GM21381 (cell line): ENCODE measurements at regions not wholly inside any gene's neighbourhood (a gene's known extent, or its start where the extent isn't known, plus 50 kb on each side); places are given as distances from the start of the nearest gene placed in this dataset.

ENCODE experiments used
- ATAC-seq: cut with Tn5 transposase; IDR thresholded peaks from one replicate; pipeline ENCODE4 v1.9.1; 2021; ENCODE audit warnings: mild to moderate bottlenecking, moderate library complexity; ENCODE audit not compliant: unreplicated experiment

DNA sequence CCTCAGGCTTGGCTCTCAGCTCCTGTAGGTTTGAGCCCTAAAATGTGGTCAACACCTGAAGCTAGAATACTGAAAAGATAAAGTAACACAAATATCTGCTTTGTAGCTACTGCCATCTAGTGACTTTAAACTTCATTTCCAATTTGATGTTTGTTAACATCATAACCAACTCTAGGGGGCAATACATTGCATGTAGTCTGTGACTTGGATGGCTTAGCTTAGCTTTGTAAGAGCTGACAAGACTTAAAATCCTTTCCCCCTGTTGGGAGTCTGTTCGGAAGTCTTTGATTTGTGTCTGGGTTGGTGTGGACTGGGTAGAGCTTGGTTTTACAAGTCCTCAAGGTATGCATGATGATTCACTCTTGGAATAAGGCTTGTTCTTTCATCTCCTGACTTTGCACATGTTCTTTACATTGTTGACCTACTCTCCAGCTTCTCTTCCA is 51.7 kb downstream of the SCN11A start:
- ATAC-seq: peak; percentile 84

DNA sequence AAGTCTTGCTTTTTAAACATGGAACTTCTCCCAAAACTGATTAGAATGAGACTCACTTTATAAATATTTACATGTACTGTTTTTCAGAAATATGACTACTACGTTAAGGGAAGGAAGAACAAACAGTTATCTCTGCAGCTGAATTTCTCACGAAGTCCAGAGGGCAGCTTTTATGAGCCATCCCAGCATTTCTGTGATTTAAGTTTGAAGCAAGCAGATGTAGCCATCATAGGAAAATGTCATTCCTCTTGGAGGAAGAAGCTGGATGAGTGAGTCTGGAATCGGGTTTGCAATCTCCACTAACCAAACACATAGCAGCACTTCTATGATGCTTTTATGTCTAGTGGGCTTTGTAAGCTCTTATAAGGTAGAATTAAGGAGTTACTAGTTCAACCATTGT is 53.7 kb downstream of the SCN11A start:
- no peak for ATAC-seq

DNA sequence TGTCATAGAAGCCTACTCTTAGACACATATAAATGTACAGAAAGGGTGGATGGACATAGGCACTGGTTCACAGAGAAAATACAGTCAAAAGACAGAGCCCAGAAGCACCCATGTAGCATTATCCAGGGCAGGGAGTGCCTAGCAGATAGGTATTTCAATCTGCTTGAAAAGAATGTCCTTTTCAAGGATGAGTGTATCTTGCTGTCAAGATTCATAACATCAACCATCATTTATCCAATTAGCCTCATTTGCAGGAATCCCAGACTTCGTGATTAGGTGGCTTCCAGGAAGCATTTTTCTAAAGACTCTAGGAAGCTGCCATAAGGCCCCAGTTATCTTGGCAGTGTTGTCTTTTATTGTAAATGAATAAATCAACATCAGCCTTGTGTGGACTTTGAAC is 55.6 kb downstream of the SCN11A start:
- no peak for ATAC-seq

DNA sequence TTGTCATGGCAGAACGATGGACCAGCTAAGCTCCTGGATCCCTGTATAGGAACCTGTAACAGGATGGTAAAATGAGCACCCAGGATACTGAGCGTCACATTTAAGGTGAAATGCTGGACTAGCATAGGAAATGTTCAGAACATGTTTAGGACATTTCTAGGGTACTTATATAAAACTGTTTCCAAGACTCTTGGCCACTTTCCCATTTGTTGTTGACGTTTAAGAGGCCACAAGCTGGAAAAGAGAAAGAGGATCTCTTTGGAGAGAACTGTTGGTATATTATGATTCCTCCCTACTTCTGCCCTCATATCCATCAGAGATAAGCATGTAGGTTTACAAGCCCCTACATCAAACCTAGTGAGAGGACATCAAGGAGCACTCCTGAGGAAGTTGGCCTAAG is 57.5 kb downstream of the SCN11A start:
- ATAC-seq: no peak

DNA sequence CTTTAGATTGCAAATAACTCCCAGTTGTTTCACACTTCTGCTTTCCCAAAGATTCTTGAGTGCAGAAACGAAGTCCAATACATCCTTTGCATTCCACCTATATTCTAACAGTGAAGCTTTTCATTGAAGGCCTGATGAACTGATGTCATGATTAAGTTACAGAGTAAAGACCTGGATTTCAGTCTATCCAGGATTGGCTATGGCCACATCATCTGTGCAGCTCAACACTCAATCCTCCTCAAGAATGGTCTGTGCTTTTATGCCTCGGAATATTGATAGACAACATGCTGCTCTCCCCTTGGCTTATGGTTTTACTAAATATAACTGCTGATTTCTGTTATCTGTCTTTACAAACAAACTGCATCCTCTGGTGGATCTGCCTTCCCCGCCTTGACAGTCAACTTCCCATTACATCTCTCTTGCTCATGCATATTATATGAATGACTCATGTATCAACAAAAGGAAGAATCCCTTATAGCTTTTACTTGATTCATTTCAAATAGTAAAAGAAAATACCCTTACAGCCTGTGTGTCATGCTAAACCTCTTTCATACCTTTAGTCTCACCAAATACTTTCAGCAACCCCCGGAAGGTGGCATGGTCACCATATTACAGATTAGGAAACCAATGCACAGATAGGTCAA is 59.5 kb downstream of the SCN11A start:
- ATAC-seq: no peak

DNA sequence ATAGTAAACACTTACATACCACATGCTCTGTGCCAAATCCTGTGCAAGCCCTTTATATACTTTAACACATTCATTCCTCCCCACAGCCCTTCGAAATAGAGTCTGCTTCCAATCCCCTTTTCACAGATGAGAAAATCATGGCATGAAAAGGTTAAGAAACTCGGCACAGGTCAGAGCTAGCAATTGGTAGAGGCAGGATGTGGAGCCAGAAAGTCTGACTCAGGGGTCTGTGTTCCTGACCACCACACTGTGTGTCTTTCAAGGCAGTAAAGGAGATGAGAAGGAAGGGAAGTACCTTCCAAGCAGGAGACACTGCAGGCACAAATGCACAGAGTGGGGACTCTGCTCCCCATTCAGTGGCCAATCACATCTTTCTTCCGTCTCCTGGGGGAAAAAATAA is 61.1 kb downstream of the SCN11A start:
- ATAC-seq: no peak

DNA sequence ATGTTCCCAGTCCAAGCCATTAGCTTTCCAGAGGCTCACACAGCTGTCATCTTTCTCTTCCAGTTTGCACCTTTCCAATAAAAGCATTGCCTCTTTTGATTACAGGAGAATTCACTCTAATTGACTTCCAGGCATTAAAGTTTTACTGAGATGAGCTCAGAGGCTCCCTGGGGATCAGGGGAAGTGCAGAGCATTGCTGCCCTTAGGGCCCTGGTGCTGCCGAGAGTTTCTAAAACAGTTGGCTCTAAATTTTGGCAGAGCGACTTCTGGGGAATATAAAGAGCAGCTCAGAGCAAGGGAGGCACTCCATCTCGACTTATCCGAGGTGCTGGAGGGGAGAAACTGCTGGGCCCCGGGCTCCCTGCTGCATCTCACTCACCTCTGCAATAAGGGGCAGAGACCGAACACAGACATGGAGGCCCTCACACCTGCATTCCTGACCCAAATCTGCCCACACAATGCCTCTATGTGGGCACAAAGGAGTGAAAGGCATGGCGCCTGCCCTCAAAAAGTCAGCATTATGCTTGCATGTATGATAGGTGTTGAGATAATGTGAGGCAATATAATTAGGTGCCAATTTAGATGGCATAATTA is 61.7 kb downstream of the SCN11A start:
- ATAC-seq: no peak

DNA sequence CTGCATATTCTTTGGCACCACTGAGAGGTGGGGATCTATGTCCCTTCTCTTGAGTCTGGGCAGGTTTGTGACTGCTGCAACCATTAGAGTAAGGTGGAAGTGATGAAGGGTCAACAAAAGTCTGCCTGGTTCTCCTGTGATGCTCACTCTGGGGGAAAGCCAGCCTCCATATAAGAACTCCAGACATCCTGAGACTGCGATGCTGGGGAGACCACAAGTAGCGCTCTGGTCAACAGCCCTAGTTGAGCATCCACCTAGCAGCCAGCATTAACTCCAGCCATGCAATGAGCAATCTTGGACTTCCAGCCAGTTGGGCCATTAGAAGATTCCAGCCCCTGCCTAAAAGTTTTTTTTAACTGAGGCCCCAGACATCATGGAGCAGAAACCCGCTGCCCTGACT is 62.8 kb downstream of the SCN11A start:
- no peak for ATAC-seq

DNA sequence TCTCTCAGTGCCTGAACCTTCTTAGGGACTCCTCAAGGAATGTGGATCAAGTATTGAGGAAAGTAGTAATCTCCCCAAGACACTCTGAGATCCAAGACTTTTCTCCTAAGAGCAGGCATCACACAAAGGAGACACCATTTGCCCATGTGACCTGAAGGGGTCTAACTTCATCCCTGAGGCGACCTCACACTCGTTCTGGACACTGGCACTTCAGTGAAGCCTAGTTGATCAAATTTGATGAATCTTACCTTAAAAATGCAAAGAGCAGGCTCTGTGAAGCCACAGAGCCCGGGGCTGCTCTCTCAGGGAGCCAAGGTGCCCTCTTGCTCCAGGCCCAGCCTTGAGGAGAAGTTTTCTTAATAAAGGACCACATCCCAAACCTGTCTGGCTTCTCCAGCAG is 64.3 kb downstream of the SCN11A start:
- no peak for ATAC-seq

DNA sequence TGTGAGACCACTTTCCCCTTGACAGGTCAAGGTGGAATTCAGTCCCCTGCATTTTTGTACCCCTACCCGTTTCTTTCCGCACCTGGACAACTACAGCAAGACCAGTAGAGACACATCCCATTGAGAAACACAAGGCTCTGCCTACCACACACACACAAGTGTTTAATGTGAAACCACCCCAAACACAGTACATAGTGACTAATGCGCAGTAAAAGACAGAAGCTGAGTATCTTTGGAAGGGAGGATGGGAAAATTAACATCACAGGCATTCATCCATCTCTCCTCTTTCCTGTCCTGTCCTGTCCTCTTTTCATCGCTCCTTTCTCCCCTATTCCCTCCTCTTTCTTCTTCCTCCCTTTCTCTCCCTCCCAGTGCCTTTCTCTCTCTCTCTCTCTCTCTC is 64.8 kb downstream of the SCN11A start:
- ATAC-seq: no peak

DNA sequence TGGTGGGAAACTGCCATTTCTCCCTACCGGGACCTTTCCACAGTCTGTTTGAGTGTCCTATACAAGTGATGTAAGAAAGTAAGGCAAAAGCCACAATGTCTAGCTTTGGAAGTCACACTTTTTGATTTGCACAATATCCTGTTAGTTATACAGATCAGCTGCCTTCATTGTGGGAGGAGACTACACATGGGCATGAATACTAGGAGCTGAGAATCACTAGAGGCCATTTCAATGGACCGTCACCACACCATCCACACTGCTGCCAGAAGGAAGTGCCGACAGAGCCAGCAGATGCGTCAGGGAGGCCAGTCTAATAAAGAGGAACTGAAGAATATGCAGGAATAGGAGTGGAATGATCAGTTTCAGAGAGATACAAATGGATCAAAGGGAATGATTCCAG is 65.8 kb downstream of the SCN11A start:
- no peak for ATAC-seq

DNA sequence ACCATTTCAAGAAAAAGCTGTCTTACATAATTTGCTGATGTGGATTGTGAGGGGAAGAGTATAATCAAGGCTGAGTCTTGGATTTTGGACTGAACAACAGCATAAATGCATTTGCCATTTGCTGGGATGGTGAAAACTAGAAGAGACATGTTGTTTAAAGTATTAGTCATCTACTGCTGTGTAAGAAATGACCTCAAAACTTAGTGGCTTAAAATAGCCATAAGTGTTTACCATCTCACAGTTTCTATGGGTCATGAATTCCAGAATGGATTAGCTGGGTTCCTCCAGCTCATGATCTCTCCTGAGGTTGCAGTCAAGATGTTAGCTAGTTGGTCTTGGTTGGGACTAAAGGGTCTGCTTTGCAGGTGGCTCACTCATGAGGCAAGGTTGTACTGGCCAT is 66.2 kb downstream of the SCN11A start:
- ATAC-seq: no peak

DNA sequence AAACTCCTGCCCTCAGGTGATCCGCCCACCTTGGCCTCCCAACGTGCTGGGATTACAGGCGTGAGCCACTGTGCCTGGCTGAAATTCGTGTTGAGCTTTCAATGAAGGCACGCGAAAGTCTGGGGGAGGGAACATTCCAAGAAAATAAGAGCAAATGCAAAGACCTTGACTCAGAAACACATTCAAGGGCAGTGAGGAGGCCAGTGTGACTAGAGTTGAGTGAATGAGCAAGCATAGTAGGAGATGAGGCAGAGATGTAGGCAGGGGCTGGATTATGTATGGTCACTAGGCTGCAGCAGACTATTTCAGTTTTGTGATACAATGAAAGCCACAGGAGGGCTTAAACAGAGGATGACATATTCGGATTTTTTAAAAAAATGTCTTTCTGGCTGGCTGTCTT is 67.0 kb downstream of the SCN11A start:
- ATAC-seq: no peak

DNA sequence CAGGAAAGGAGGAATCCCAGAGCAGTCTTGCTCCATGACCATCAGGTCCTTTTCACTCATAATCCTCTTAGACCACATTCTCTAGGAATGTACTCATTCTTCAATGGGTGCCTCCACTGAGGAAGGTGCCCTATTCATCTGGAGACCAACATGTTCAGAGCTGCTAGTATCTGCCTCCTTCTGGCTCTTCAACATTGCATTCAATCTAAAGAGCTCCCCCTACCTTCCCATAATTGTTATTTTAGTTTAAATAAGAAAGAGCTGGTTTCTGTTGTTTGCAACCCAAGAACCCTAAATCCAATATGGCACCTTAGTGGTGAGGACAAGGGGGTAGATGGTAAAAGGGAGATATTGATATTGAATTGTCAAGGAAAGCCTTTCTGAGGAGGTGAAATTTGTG is 67.6 kb downstream of the SCN11A start:
- no peak for ATAC-seq

DNA sequence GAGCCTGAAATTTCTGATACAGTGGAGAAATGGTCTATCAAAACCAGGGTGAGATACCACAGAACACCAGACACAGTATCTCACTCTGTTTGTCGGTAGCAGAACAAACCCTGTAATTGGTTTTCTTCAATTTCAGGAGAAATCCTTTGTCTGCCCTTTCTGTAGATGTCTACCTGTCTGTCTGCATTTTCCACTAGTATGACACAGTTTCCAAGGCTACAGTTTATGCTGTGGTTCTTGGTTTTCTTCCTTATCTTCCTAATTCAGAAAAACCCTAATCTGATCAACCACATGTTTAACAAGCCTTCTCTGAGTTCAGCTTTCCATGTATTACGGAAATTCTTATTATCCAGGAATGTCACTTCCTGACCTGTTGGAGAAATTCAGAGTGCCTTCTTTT is 70.8 kb downstream of the SCN11A start:
- no peak for ATAC-seq

DNA sequence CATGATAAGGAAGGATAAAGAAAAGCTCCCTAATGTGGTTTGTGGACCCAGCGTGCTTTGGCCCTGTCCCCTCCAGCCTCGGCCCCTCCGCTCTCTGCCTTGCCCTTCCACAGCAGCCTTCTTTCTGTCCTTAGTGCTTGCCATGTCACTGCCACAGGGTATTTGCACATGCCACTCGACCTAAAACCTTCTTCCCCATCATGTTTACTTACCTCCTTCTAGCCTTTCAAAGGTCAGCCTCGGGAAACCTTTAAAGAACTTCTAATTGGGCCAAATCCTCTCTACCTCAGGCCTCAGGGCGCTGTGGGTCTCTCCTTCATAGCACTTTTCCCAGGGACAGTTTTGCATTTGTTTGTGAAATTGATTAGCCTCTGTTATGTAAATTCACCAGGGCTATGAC is 73.0 kb downstream of the SCN11A start:
- no peak for ATAC-seq

DNA sequence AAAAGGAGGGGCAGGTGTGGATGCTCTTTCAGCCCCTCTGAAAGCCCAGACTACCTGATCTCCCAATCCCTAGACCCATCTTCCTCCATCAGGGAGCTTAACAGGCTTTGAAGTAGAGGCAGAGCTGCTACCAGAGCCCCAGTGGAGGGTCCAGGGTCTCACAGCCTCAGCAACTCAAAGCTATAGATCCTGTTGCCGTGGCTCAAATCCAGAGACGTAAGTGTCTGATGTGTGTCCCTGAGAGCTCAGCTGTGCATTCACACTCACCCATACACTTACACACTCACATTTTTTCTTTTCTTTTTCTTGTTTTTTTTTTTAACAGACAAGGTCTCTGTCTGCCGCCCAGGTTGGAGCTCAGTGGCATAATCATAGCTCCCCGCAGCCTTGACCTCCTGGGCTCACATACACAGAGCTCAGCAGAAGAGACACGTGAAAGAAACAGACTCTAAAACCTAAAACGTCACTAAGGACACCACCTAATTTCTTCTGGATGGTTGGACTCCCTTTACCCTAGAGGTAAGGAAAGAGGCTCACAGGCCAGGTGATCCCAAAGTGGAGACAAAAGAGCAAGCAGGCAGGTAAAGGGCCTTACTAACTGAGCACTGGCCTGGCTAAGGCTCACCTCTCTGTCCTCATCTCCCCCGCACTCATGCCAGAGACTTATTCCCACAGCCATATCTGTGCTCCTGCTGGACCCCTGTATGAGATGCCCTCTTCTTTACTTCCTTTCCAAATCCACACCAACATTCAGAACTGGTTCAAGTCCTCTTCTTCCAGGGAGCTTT is 80.7 kb downstream of the SCN11A start:
- no peak for ATAC-seq

DNA sequence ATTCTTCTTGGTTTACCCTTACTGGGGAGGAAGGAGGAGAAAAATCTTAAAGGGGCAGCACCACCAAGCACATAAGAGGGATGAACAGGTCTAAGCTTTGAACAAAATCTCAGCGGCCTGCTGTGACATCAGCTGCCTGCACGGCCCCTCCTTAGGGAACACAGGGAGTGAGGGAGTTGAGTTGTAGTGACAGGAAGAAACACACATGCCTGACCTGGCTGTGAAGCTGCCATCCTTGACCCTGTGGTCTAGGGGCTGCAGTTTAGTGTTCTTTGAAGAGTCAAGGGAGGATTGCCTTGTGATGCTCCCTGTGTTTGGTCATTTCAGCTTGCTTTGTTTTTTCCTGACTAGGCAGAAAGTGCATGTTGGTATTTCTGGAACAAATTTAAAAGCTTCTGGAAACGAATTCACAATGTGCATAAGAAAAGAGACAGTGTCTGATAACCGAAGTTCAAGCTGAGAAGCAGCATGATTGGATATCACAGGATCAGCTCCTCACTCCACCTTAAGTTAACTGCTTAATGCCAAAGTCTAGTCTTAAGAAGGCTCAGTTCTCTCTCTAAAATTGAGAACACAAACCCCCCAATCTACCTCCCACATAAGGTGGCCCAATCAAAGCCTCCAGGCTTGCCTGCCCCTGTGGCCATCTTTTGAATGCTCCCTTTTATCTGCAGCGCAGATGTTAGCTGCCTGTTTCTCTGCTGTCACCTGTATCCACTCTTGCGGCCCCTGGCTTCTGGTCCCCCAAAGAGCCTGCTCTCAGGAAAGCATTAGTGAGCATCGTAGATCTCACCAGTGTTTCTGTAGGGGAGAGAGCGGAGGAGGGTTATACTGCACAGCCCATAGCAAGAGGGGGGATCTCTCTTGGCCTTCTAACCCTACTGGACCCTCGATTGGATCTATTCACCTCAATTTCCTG is 82.2 kb downstream of the SCN11A start:
- ATAC-seq: no peak

DNA sequence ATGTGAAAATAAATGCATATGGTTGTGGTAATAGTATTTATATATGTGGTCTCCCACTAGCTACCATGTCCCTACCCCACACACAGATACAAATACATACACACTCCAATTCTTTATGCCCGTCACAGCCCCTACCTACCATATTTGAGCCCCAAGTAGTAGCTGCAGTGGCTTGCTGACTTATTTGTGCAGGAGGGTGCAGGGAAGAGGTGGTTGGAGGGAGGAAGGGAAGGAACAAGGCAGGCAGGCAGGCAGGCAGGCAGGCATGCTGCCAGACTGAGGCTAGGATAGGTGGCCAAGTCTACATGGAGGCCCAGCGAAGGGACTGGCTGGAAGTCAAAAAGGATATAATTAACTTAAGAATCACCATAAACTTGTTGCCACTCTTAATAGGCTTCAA is 82.9 kb downstream of the SCN11A start:
- no peak for ATAC-seq

DNA sequence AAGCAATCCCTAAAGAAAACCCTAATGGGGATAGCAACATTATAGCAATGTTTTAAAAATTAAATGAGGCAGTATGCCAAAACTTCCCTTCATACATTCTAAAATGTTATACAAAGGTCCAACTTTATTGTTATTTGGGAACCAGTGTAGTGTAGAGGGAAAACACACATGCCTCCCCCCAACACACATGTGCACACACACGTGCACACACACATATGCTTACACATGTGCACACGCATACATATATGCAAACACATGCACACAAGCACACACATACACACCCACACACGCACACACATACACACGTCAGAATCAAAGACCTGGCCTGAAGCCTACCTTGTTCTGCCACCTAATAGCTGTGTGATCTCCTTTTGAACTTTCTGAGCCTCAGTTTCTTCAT is 83.3 kb downstream of the SCN11A start:
- ATAC-seq: no peak

DNA sequence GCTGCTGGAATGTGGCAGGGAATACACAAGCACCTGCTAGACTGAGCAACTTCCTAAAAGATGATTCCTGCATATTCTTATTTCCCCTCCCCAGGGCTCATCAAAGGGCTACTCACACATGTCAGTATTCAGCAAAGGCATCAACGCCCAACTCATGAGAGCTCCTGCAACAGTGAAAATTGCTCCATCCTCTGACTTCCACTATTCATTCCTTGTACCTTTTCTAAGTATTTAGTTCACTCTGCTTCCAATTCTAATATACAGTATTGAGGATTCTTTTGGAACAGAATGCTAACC is 84.1 kb downstream of the SCN11A start:
- ATAC-seq: no peak
